ENCODE measurements at regions not wholly inside any gene's neighbourhood (a gene's known extent, or its start where the extent isn't known, plus 50 kb on each side); places are given as distances from the start of the nearest gene placed in this dataset.

DNA sequence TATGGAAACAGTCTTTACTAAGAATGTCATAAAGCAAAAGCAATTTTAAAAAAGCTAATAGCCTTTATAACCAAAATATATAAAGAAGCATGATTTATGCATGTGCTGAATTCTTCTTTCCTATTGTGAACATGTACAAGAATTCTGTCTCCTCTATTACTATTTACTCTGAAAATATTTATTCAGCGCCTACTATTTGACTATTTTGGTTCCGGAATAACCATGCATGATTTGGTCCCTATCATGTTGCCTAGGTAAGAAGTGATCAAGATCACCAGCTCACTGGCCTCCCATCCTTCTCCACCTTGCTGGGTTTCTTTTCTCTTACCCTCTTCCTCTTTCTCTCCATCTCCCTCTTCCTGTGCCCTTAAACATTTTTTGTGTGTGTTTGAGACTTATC is 443.8 kb downstream of the SH3GL2 start:
- TF ChIP-seq, protein P1, sequence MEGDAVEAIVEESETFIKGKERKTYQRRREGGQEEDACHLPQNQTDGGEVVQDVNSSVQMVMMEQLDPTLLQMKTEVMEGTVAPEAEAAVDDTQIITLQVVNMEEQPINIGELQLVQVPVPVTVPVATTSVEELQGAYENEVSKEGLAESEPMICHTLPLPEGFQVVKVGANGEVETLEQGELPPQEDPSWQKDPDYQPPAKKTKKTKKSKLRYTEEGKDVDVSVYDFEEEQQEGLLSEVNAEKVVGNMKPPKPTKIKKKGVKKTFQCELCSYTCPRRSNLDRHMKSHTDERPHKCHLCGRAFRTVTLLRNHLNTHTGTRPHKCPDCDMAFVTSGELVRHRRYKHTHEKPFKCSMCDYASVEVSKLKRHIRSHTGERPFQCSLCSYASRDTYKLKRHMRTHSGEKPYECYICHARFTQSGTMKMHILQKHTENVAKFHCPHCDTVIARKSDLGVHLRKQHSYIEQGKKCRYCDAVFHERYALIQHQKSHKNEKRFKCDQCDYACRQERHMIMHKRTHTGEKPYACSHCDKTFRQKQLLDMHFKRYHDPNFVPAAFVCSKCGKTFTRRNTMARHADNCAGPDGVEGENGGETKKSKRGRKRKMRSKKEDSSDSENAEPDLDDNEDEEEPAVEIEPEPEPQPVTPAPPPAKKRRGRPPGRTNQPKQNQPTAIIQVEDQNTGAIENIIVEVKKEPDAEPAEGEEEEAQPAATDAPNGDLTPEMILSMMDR (IDR thresholded peaks at IDR 0.05), result no peak
- no peak for TF ChIP-seq POLR2A (IDR thresholded peaks at IDR 0.05)

All from heart left ventricle (tissue), 13 donors.